ENCODE measurements at regions not wholly inside any gene's neighbourhood (a gene's known extent, or its start where the extent isn't known, plus 50 kb on each side); places are given as distances from the start of the nearest gene placed in this dataset.
"Not testable (repeated sequence)": the region's sequence is repeated elsewhere in the genome, so short reads cannot be mapped to it uniquely, and the experiment has no call there.

- Mint-ChIP-seq H3K36me3 (ENCODE audit: low read depth) (no peaks in the 10 kb centered on the region), H3K4me3 (no peak overlapping the region), H3K27ac (no peak overlapping the region), H3K4me1 (ENCODE audit: low read depth) (no peaks in the 10 kb centered on the region), H3K27me3 (no peaks in the 10 kb centered on the region), H3K9me3 (no peaks in the 10 kb centered on the region)
- TF ChIP-seq CTCF (IDR thresholded peaks at IDR 0.05): no peak
- ATAC-seq: no peak
- ChIA-PET CTCF (no interaction called here), POLR2A (no interaction called here)
- no peak for DNase-seq
- intact Hi-C loops (cut with micrococcal nuclease): no loop called here
Observed at GRCh38 chr4:42237010-42237409, 84.6 kb upstream of the BEND4 start.

- ATAC-seq (no peak), DNase-seq (no peak)
- TF ChIP-seq CTCF (IDR thresholded peaks at IDR 0.05): no peak
- intact Hi-C loops (cut with micrococcal nuclease): no loop called here
- H3K9me3 Mint-ChIP-seq: no peaks in the 10 kb centered on the region
- no peaks in the 10 kb centered on the region for H3K27me3 Mint-ChIP-seq
- H3K4me1 Mint-ChIP-seq (ENCODE audit: low read depth): no peaks in the 10 kb centered on the region
- ChIA-PET POLR2A (no interaction called here), CTCF (no interaction called here)
- no peak overlapping the region for H3K4me3 Mint-ChIP-seq
- H3K27ac Mint-ChIP-seq: no peak overlapping the region
- no peaks in the 10 kb centered on the region for H3K36me3 Mint-ChIP-seq (ENCODE audit: low read depth)
Observed at GRCh38 chr4:42237451-42237850, 85.0 kb upstream of the BEND4 start.

- TF ChIP-seq CTCF (IDR thresholded peaks at IDR 0.05): no peak
- Mint-ChIP-seq H3K4me3 (no peak overlapping the region), H3K27me3 (peaks cover 5% of the 10 kb centered on the region), H3K36me3 (ENCODE audit: low read depth) (no peaks in the 10 kb centered on the region), H3K4me1 (ENCODE audit: low read depth) (no peaks in the 10 kb centered on the region), H3K9me3 (no peaks in the 10 kb centered on the region), H3K27ac (no peak overlapping the region)
- intact Hi-C loops (cut with micrococcal nuclease): no loop called here
- ATAC-seq: no peak
- DNase-seq: no peak
- ChIA-PET CTCF (no interaction called here), POLR2A (no interaction called here)
Observed at GRCh38 chr4:42248972-42249371, 96.5 kb upstream of the BEND4 start.

GRCh38 chr4:42252315-42252714, 99.9 kb upstream of the BEND4 start:
- intact Hi-C loops (cut with micrococcal nuclease): no loop called here
- no peak for DNase-seq
- TF ChIP-seq CTCF (IDR thresholded peaks at IDR 0.05): no peak
- Mint-ChIP-seq H3K36me3 (ENCODE audit: low read depth) (no peaks in the 10 kb centered on the region), H3K27me3 (peaks cover 5% of the 10 kb centered on the region), H3K4me3 (no peak overlapping the region), H3K4me1 (ENCODE audit: low read depth) (no peaks in the 10 kb centered on the region), H3K27ac (no peak overlapping the region), H3K9me3 (no peaks in the 10 kb centered on the region)
- no peak for ATAC-seq
- ChIA-PET CTCF (no interaction called here), POLR2A (no interaction called here)

- intact Hi-C loops (cut with micrococcal nuclease); H3K27ac Mint-ChIP-seq; ATAC-seq; H3K9me3 Mint-ChIP-seq; POLR2A ChIA-PET; H3K36me3 Mint-ChIP-seq (ENCODE audit: low read depth); H3K4me1 Mint-ChIP-seq (ENCODE audit: low read depth); DNase-seq; H3K4me3 Mint-ChIP-seq; H3K27me3 Mint-ChIP-seq: not testable (repeated sequence)
- CTCF ChIA-PET: interaction anchor here (1.0 kb wide), 1 partner anchor 9 kb away, joined by 3 read pairs; no protein-coding TSS in a partner anchor
Observed at GRCh38 chr4:42257645-42258044, 105.2 kb upstream of the BEND4 start.
